HepG2 (cell line): ENCODE measurements at regions not wholly inside any gene's neighbourhood (a gene's known extent, or its start where the extent isn't known, plus 50 kb on each side); places are given as distances from the start of the nearest gene placed in this dataset.

Experiments used
- CHD2 ChIP-seq: IDR thresholded peaks from 2 replicates; pipeline ENCODE4 v1.6.1; 2011; ENCODE audit warnings: low read depth, low read length, improper control_type of control experiment
- EZH2 ChIP-seq: conservative IDR thresholded peaks from 2 replicates; pipeline ENCODE4 v1.6.1; 2012; ENCODE audit warnings: mild to moderate bottlenecking, low read depth, low read length, moderate library complexity
- HDAC6 ChIP-seq: fragments of 200-600 bp; sonication (generic); IDR thresholded peaks from 2 replicates; pipeline ENCODE4 v1.7.0; 2017; ENCODE audit warnings: mild to moderate bottlenecking, antibody characterized with exemption, low read length, low read depth
- TF ChIP-seq, protein P1 (sequence below): sonication (generic); formaldehyde crosslinking; IDR thresholded peaks from 2 replicates; pipeline ENCODE4 v1.5.0; 2020; ENCODE audit warnings: mild to moderate bottlenecking, missing genetic modification reagents, moderate library complexity
- TF ChIP-seq, protein P2 (sequence below): sonication (generic); formaldehyde crosslinking; IDR thresholded peaks from 2 replicates; pipeline ENCODE4 v1.9.0; 2022; ENCODE audit warnings: missing genetic modification reagents, mild to moderate bottlenecking, borderline replicate concordance
- TF ChIP-seq, protein P3 (sequence below): sonication (generic); formaldehyde crosslinking; IDR thresholded peaks from 2 replicates; pipeline ENCODE4 v1.4.0; 2020; ENCODE audit warnings: missing genetic modification reagents, borderline replicate concordance
- TF ChIP-seq, protein P4 (sequence below): sonication (generic); formaldehyde crosslinking; IDR thresholded peaks from 2 replicates; pipeline ENCODE4 v1.4.0; 2020; ENCODE audit warnings: missing genetic modification reagents

DNA sequence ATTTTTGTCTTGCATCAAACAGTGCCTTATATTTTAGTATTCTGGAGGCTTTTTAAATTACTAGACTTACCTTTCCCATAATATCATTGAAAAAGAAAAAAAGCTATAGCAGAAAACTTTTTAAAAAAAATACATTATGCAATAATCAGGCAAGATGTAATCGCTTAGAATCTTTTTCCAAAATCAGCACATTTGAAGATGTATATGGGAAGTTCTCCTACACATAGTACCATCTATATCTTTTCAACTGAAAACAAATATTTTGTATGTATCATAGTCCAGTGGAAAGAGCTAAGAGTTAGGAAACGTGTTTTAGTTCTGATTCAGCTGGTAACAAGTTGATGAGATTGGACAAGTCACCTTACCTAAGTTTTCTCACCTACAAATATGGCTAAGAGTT, 70.6 kb downstream of the SLC41A2 start:
- TF ChIP-seq HDAC6 (no peak), EZH2 (no peak), CHD2 (no peak)
- TF ChIP-seq, protein P1, sequence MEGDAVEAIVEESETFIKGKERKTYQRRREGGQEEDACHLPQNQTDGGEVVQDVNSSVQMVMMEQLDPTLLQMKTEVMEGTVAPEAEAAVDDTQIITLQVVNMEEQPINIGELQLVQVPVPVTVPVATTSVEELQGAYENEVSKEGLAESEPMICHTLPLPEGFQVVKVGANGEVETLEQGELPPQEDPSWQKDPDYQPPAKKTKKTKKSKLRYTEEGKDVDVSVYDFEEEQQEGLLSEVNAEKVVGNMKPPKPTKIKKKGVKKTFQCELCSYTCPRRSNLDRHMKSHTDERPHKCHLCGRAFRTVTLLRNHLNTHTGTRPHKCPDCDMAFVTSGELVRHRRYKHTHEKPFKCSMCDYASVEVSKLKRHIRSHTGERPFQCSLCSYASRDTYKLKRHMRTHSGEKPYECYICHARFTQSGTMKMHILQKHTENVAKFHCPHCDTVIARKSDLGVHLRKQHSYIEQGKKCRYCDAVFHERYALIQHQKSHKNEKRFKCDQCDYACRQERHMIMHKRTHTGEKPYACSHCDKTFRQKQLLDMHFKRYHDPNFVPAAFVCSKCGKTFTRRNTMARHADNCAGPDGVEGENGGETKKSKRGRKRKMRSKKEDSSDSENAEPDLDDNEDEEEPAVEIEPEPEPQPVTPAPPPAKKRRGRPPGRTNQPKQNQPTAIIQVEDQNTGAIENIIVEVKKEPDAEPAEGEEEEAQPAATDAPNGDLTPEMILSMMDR (CRISPR knock-in tag): no peak
- TF ChIP-seq, protein P2, sequence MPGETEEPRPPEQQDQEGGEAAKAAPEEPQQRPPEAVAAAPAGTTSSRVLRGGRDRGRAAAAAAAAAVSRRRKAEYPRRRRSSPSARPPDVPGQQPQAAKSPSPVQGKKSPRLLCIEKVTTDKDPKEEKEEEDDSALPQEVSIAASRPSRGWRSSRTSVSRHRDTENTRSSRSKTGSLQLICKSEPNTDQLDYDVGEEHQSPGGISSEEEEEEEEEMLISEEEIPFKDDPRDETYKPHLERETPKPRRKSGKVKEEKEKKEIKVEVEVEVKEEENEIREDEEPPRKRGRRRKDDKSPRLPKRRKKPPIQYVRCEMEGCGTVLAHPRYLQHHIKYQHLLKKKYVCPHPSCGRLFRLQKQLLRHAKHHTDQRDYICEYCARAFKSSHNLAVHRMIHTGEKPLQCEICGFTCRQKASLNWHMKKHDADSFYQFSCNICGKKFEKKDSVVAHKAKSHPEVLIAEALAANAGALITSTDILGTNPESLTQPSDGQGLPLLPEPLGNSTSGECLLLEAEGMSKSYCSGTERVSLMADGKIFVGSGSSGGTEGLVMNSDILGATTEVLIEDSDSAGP (CRISPR knock-in tag): no peak
- TF ChIP-seq, protein P3, sequence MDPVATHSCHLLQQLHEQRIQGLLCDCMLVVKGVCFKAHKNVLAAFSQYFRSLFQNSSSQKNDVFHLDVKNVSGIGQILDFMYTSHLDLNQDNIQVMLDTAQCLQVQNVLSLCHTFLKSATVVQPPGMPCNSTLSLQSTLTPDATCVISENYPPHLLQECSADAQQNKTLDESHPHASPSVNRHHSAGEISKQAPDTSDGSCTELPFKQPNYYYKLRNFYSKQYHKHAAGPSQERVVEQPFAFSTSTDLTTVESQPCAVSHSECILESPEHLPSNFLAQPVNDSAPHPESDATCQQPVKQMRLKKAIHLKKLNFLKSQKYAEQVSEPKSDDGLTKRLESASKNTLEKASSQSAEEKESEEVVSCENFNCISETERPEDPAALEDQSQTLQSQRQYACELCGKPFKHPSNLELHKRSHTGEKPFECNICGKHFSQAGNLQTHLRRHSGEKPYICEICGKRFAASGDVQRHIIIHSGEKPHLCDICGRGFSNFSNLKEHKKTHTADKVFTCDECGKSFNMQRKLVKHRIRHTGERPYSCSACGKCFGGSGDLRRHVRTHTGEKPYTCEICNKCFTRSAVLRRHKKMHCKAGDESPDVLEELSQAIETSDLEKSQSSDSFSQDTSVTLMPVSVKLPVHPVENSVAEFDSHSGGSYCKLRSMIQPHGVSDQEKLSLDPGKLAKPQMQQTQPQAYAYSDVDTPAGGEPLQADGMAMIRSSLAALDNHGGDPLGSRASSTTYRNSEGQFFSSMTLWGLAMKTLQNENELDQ (CRISPR knock-in tag): no peak
- TF ChIP-seq, protein P4, sequence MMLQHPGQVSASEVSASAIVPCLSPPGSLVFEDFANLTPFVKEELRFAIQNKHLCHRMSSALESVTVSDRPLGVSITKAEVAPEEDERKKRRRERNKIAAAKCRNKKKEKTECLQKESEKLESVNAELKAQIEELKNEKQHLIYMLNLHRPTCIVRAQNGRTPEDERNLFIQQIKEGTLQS (CRISPR knock-in tag): no peak
